Lower lobe of right lung (tissue), 2 donors: ENCODE measurements at regions not wholly inside any gene's neighbourhood (a gene's known extent, or its start where the extent isn't known, plus 50 kb on each side); places are given as distances from the start of the nearest gene placed in this dataset.

ENCODE experiments used
- ATAC-seq, 2 donors: fragments of 200-7000 bp; cut with Tn5 transposase; one replicate each; pipeline ENCODE4 v1.9.1; 2020 to 2022; ENCODE audit warnings: mild to moderate bottlenecking in 2 of 2, moderate library complexity in 2 of 2
- DNase-seq: peaks from one replicate; pipeline ENCODE4 v3.0.0-alpha.2; 2020
- H3K27ac ChIP-seq: fragments of 200-600 bp; one replicate; pipeline ENCODE4 v1.8.0; 2022
- H3K27me3 ChIP-seq: fragments of 200-600 bp; one replicate; pipeline ENCODE4 v1.8.0; 2022; ENCODE audit warnings: low read depth
- H3K36me3 ChIP-seq: fragments of 200-600 bp; one replicate; pipeline ENCODE4 v1.8.0; 2022; ENCODE audit warnings: mild to moderate bottlenecking
- H3K4me1 ChIP-seq: fragments of 200-600 bp; one replicate; pipeline ENCODE4 v1.8.0; 2022
- H3K4me3 ChIP-seq: fragments of 200-600 bp; one replicate; pipeline ENCODE4 v1.8.0; 2022; ENCODE audit warnings: mild to moderate bottlenecking
- H3K9me3 ChIP-seq: fragments of 200-600 bp; one replicate; pipeline ENCODE4 v1.8.0; 2022
- CTCF ChIP-seq: fragments of 200-600 bp; IDR thresholded peaks from one replicate; pipeline ENCODE4 v1.8.0; 2022; ENCODE audit warnings: antibody characterized with exemption, mild to moderate bottlenecking
- intact Hi-C: fragments of 100-400 bp; cut with DNase I; formaldehyde crosslinking; loops from one replicate; pipeline ENCODE4 v1.11.0; 2022
- donor health status: DM: no; HTN: yes; CAD: no; lungs with severe emphysema.

GRCh38 chr16:59169168-59169567 lies 435.1 kb upstream of the GOT2 start:
- Histone ChIP-seq H3K9me3 (no peaks in the 10 kb centered on the region), H3K27ac (no peak overlapping the region), H3K27me3 (no peaks in the 10 kb centered on the region), H3K36me3 (no peaks in the 10 kb centered on the region), H3K4me3 (no peak overlapping the region), H3K4me1 (no peaks in the 10 kb centered on the region)
- intact Hi-C loops = no loop called here
- no peak for TF ChIP-seq CTCF
- no peak for ATAC-seq
- no peak for DNase-seq

GRCh38 chr16:59168461-59169114 lies 434.5 kb upstream of the GOT2 start:
- TF ChIP-seq CTCF = no peak
- ATAC-seq = no peak
- intact Hi-C loops = no loop called here
- H3K4me3 ChIP-seq = no peak overlapping the region
- H3K27ac ChIP-seq = no peak overlapping the region
- no peaks in the 10 kb centered on the region for H3K27me3 ChIP-seq
- no peaks in the 10 kb centered on the region for H3K36me3 ChIP-seq
- DNase-seq = no peak
- H3K9me3 ChIP-seq = no peaks in the 10 kb centered on the region
- H3K4me1 ChIP-seq = no peaks in the 10 kb centered on the region

- Histone ChIP-seq H3K27ac (no peak overlapping the region), H3K4me3 (no peak overlapping the region), H3K9me3 (no peaks in the 10 kb centered on the region), H3K27me3 (no peaks in the 10 kb centered on the region), H3K4me1 (no peaks in the 10 kb centered on the region), H3K36me3 (no peaks in the 10 kb centered on the region)
- no peak for DNase-seq
- no peak for TF ChIP-seq CTCF
- no peak for ATAC-seq
- intact Hi-C loops = no loop called here
These were observed 430.3 kb upstream of the GOT2 start for GRCh38 chr16:59164461-59164860.

GRCh38 chr16:59163371-59164055 lies 429.4 kb upstream of the GOT2 start:
- Histone ChIP-seq H3K27me3 (no peaks in the 10 kb centered on the region), H3K9me3 (no peaks in the 10 kb centered on the region), H3K4me1 (no peaks in the 10 kb centered on the region), H3K4me3 (no peak overlapping the region), H3K27ac (no peak overlapping the region), H3K36me3 (no peaks in the 10 kb centered on the region)
- ATAC-seq (no peak), DNase-seq (no peak)
- no peak for TF ChIP-seq CTCF
- intact Hi-C loops = no loop called here

GRCh38 chr16:59161679-59162078 lies 427.6 kb upstream of the GOT2 start:
- TF ChIP-seq CTCF = no peak
- Histone ChIP-seq H3K9me3 (no peaks in the 10 kb centered on the region), H3K4me1 (no peaks in the 10 kb centered on the region), H3K27me3 (no peaks in the 10 kb centered on the region), H3K27ac (no peak overlapping the region), H3K4me3 (no peak overlapping the region), H3K36me3 (no peaks in the 10 kb centered on the region)
- no peak for DNase-seq
- ATAC-seq = no peak
- intact Hi-C loops = no loop called here
